ENCODE measurements at regions not wholly inside any gene's neighbourhood (a gene's known extent, or its start where the extent isn't known, plus 50 kb on each side); places are given as distances from the start of the nearest gene placed in this dataset.

- Histone ChIP-seq H3K4ac (ENCODE audit: low read depth, low read length) (no peak overlapping the region), H3K18ac (ENCODE audit: low read depth, low read length) (no peak overlapping the region), H2BK15ac (ENCODE audit: low read depth, low read length) (no peak overlapping the region), H2AFZ (replicated peaks; ENCODE audit: low read length, poor library complexity) (no peak overlapping the region), H3K4me3 (ENCODE audit: insufficient read depth, low read depth, low read length) (no peak overlapping the region), H3K79me1 (ENCODE audit: low read depth in 1 of 2, low read length in 2 of 2) (no peaks in the 10 kb centered on the region), H3K23ac (ENCODE audit: low read depth, low read length) (no peak overlapping the region), H4K8ac (ENCODE audit: low read depth in 2 of 2, low read length in 2 of 2) (no peak overlapping the region), H3K9me3 (ENCODE audit: control insufficient read depth, insufficient read depth, low read length) (no peaks in the 10 kb centered on the region), H3K56ac (ENCODE audit: extremely low read depth, insufficient read depth, low read length) (no peak overlapping the region), H3K9me1 (ENCODE audit: insufficient read depth, low read length) (no peaks in the 10 kb centered on the region), H2AK9ac (replicated peaks; ENCODE audit: low read depth, low read length, poor library complexity) (no peak overlapping the region), H4K5ac (ENCODE audit: low read depth, low read length) (no peak overlapping the region), H3K9ac (ENCODE audit: low read depth, low read length) (no peak overlapping the region), H2BK5ac (ENCODE audit: low read depth, low read length, poor library complexity, severe bottlenecking) (no peak overlapping the region), H3K27ac (ENCODE audit: insufficient read depth, low read length) (no peak overlapping the region), H4K20me1 (ENCODE audit: insufficient read depth, low read length) (no peaks in the 10 kb centered on the region), H3K27me3 (ENCODE audit: control insufficient read depth, insufficient read depth, low read length) (peaks cover 4% of the 10 kb centered on the region; the same call in 1 of the 2 replicates), H2AK5ac (ENCODE audit: low read depth, low read length) (no peak overlapping the region), H3K4me2 (ENCODE audit: low read depth, low read length) (no peak overlapping the region), H2BK120ac (ENCODE audit: low read depth, low read length) (no peak overlapping the region), H2BK20ac (ENCODE audit: low read depth, low read length) (no peak overlapping the region), H3K36me3 (ENCODE audit: control insufficient read depth, insufficient read depth, low read length) (no peaks in the 10 kb centered on the region), H3K14ac (replicated peaks; ENCODE audit: low read depth, low read length) (no peak overlapping the region), H4K91ac (ENCODE audit: insufficient read depth, low read depth, low read length) (no peak overlapping the region), H3K4me1 (ENCODE audit: control insufficient read depth, insufficient read depth, low read length) (peaks cover 4% of the 10 kb centered on the region; the same call in 1 of the 2 replicates)
- in situ Hi-C loops (cut with MboI; ENCODE audit: low sequenced_read_pairs) (no loop called here), intact Hi-C loops (cut with micrococcal nuclease) (no loop called here), dilution Hi-C loops (cut with HindIII; ENCODE audit: low sequenced_read_pairs, unreplicated experiment) (no loop called here)
- POLR2A ChIA-PET (ENCODE audit: unreplicated experiment) = no interaction called here
- TF ChIP-seq RCOR1 (IDR thresholded peaks at IDR 0.05; ENCODE audit: insufficient replicate concordance, low read length) (no peak), MXI1 (IDR thresholded peaks at IDR 0.05; ENCODE audit: borderline replicate concordance, low read depth, low read length) (no peak), CEBPB (IDR thresholded peaks at IDR 0.05; ENCODE audit: low read depth, low read length) (no peak), RAD21 (IDR thresholded peaks at IDR 0.05; ENCODE audit: low read length) (no peak), NFE2L2 (IDR thresholded peaks at IDR 0.05; ENCODE audit: low read depth, low read length) (no peak), POLR2A (IDR thresholded peaks at IDR 0.05; ENCODE audit: low read depth, low read length) (no peak), MAFK (IDR thresholded peaks at IDR 0.05; ENCODE audit: low read depth, low read length) (no peak), FOS (IDR thresholded peaks at IDR 0.05; ENCODE audit: low read depth, low read length) (no peak), MAZ (IDR thresholded peaks at IDR 0.05; ENCODE audit: borderline replicate concordance, low read depth, low read length) (no peak), RFX5 (IDR thresholded peaks at IDR 0.05; ENCODE audit: low read depth, low read length) (no peak), USF2 (IDR thresholded peaks at IDR 0.05; ENCODE audit: low read depth, low read length) (no peak), CHD1 (IDR thresholded peaks at IDR 0.05; ENCODE audit: low read depth, low read length) (no peak), ELK1 (IDR thresholded peaks at IDR 0.05; ENCODE audit: borderline replicate concordance, low read depth, low read length) (no peak)
- ATAC-seq (ENCODE audit: low read depth) = no peak
- no TSS peak for BruUV-seq (replicated peaks)
- 50% methylated on average over 1 of the region's 2 CpGs; no CpG with 5 or more reads in 1 of the 2 experiments for WGBS, 2 experiments (ENCODE audit: extremely low coverage in 2 of 2, insufficient read length in 1 of 2)
- CTCF ChIA-PET = interaction anchor here (1.1 to 1.3 kb wide), 2 partner anchors 11 to 22 kb away, joined by 3 read pairs; no protein-coding TSS in a partner anchor
- no peak for DNase-seq
These were observed 236.2 kb upstream of the PRSS58 start for GRCh38 chr7:142494021-142494420.
